22Rv1 (cell line): ENCODE measurements at regions not wholly inside any gene's neighbourhood (a gene's known extent, or its start where the extent isn't known, plus 50 kb on each side); places are given as distances from the start of the nearest gene placed in this dataset.

ENCODE experiments used
- ZFX ChIP-seq: fragments of 450-650 bp; IDR thresholded peaks from 2 replicates; pipeline ENCODE4 v1.6.1; 2017; ENCODE audit warnings: antibody characterized with exemption, borderline replicate concordance
- TF ChIP-seq, protein P1 (sequence below): fragments of 450-650 bp; IDR thresholded peaks from 2 replicates; pipeline ENCODE4 v1.5.1; 2017; ENCODE audit warnings: mild to moderate bottlenecking

DNA sequence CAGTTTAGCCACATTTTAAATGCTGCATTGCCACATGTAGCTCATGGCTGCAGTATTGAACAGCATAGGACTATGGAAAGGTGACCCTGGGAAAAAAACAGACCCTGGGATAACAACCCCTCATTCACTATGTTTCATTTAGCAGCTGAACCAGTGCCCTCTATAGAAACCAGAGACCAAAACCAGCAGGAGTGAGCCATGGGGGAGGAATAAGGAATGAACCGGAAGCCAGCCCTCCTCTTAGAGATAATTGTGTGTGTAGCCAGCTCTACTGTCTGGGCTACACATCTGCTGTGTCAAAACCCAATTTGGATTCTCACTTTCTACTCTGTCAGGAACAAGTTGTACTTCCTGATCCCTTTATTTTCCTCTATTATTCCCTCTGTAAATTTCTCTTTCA lies 158.5 kb upstream of the S100G start:
- TF ChIP-seq, protein P1, sequence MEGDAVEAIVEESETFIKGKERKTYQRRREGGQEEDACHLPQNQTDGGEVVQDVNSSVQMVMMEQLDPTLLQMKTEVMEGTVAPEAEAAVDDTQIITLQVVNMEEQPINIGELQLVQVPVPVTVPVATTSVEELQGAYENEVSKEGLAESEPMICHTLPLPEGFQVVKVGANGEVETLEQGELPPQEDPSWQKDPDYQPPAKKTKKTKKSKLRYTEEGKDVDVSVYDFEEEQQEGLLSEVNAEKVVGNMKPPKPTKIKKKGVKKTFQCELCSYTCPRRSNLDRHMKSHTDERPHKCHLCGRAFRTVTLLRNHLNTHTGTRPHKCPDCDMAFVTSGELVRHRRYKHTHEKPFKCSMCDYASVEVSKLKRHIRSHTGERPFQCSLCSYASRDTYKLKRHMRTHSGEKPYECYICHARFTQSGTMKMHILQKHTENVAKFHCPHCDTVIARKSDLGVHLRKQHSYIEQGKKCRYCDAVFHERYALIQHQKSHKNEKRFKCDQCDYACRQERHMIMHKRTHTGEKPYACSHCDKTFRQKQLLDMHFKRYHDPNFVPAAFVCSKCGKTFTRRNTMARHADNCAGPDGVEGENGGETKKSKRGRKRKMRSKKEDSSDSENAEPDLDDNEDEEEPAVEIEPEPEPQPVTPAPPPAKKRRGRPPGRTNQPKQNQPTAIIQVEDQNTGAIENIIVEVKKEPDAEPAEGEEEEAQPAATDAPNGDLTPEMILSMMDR = no peak
- no peak for TF ChIP-seq ZFX
